ENCODE measurements at regions not wholly inside any gene's neighbourhood (a gene's known extent, or its start where the extent isn't known, plus 50 kb on each side); places are given as distances from the start of the nearest gene placed in this dataset.

GRCh38 chr2:207405150-207405549, 124.6 kb upstream of the CREB1 start:
- TF ChIP-seq CTCF (IDR thresholded peaks at IDR 0.05) (no peak), POLR2A (IDR thresholded peaks at IDR 0.05) (no peak)

Data from uterus (tissue), 2 donors.